ENCODE measurements at regions not wholly inside any gene's neighbourhood (a gene's known extent, or its start where the extent isn't known, plus 50 kb on each side); places are given as distances from the start of the nearest gene placed in this dataset.
"Not testable (repeated sequence)": the region's sequence is repeated elsewhere in the genome, so short reads cannot be mapped to it uniquely, and the experiment has no call there.

GRCh38 chr2:77721593-77721992 is 199.4 kb upstream of the LRRTM4 start:
- H3K9ac ChIP-seq (ENCODE audit: low read depth, low read length, poor library complexity, severe bottlenecking), result no peak overlapping the region
- 0 out of 2 replicates have a peak, but pooled peaks cover 4% of the 10 kb centered on the region for H3K9me2 ChIP-seq (replicated peaks; ENCODE audit: low read depth, low read length)
- H3F3A ChIP-seq (ENCODE audit: low read depth), result no peaks in the 10 kb centered on the region
- H3K79me2 ChIP-seq (ENCODE audit: insufficient read depth, low read length), result no peaks in the 10 kb centered on the region
- TF ChIP-seq EZH2phosphoT487 (IDR thresholded peaks at IDR 0.05; ENCODE audit: borderline replicate concordance) (no peak), CTCF (conservative IDR thresholded peaks at IDR 0.05; ENCODE audit: low read length) (no peak)
- H3K4me2 ChIP-seq (ENCODE audit: low read depth, low read length, poor library complexity, severe bottlenecking), result no peak overlapping the region
- H3K9me3 ChIP-seq (ENCODE audit: insufficient read depth, low read depth, low read length), result no peaks in the 10 kb centered on the region
- no peaks in the 10 kb centered on the region for H3K4me1 ChIP-seq (ENCODE audit: insufficient read depth, low read length, poor library complexity, severe bottlenecking)
- H3K4me3 ChIP-seq (ENCODE audit: low read length, poor library complexity, severe bottlenecking), result no peak overlapping the region
- no peaks in the 10 kb centered on the region for H4K20me1 ChIP-seq (ENCODE audit: insufficient read depth, low read length, poor library complexity, severe bottlenecking)
- no peaks in the 10 kb centered on the region for H3K27me3 ChIP-seq (ENCODE audit: insufficient read depth, low read length, poor library complexity, severe bottlenecking)
- H3K36me3 ChIP-seq (ENCODE audit: insufficient read depth, low read length), result no peaks in the 10 kb centered on the region
- H2AFZ ChIP-seq (ENCODE audit: low read length), result no peak overlapping the region

GRCh38 chr2:77725045-77725444 is 202.9 kb upstream of the LRRTM4 start:
- H3K9me3 ChIP-seq (ENCODE audit: insufficient read depth, low read depth, low read length), result 0 out of 2 replicates have a peak, but pooled peaks cover 2% of the 10 kb centered on the region
- H3K79me2 ChIP-seq (ENCODE audit: insufficient read depth, low read length), result no peaks in the 10 kb centered on the region
- no peaks in the 10 kb centered on the region for H3K27me3 ChIP-seq (ENCODE audit: insufficient read depth, low read length, poor library complexity, severe bottlenecking)
- no peaks in the 10 kb centered on the region for H3F3A ChIP-seq (ENCODE audit: low read depth)
- no peak overlapping the region for H2AFZ ChIP-seq (ENCODE audit: low read length)
- TF ChIP-seq CTCF (conservative IDR thresholded peaks at IDR 0.05; ENCODE audit: low read length) (no peak), EZH2phosphoT487 (IDR thresholded peaks at IDR 0.05; ENCODE audit: borderline replicate concordance) (no peak)
- 0 out of 2 replicates have a peak, but pooled peaks cover 4% of the 10 kb centered on the region for H3K9me2 ChIP-seq (replicated peaks; ENCODE audit: low read depth, low read length)
- H4K20me1 ChIP-seq (ENCODE audit: insufficient read depth, low read length, poor library complexity, severe bottlenecking), result no peaks in the 10 kb centered on the region
- H3K36me3 ChIP-seq (ENCODE audit: insufficient read depth, low read length), result no peaks in the 10 kb centered on the region
- no peak overlapping the region for H3K4me3 ChIP-seq (ENCODE audit: low read length, poor library complexity, severe bottlenecking)
- H3K9ac ChIP-seq (ENCODE audit: low read depth, low read length, poor library complexity, severe bottlenecking), result no peak overlapping the region
- no peak overlapping the region for H3K4me2 ChIP-seq (ENCODE audit: low read depth, low read length, poor library complexity, severe bottlenecking)
- no peaks in the 10 kb centered on the region for H3K4me1 ChIP-seq (ENCODE audit: insufficient read depth, low read length, poor library complexity, severe bottlenecking)

GRCh38 chr2:77734662-77735340 is 212.6 kb upstream of the LRRTM4 start:
- H3K9ac ChIP-seq (ENCODE audit: low read depth, low read length, poor library complexity, severe bottlenecking); H3K4me3 ChIP-seq (ENCODE audit: low read length, poor library complexity, severe bottlenecking); H3F3A ChIP-seq (ENCODE audit: low read depth); H3K27me3 ChIP-seq (ENCODE audit: insufficient read depth, low read length, poor library complexity, severe bottlenecking); H3K4me2 ChIP-seq (ENCODE audit: low read depth, low read length, poor library complexity, severe bottlenecking); H3K9me2 ChIP-seq (replicated peaks; ENCODE audit: low read depth, low read length); H3K4me1 ChIP-seq (ENCODE audit: insufficient read depth, low read length, poor library complexity, severe bottlenecking); H3K9me3 ChIP-seq (ENCODE audit: insufficient read depth, low read depth, low read length); H3K36me3 ChIP-seq (ENCODE audit: insufficient read depth, low read length); H4K20me1 ChIP-seq (ENCODE audit: insufficient read depth, low read length, poor library complexity, severe bottlenecking); H2AFZ ChIP-seq (ENCODE audit: low read length); H3K79me2 ChIP-seq (ENCODE audit: insufficient read depth, low read length): not testable (repeated sequence)

- H3K9me2 ChIP-seq (replicated peaks; ENCODE audit: low read depth, low read length), result no peaks in the 10 kb centered on the region
- TF ChIP-seq CTCF (conservative IDR thresholded peaks at IDR 0.05; ENCODE audit: low read length) (no peak), EZH2phosphoT487 (IDR thresholded peaks at IDR 0.05; ENCODE audit: borderline replicate concordance) (no peak)
- no peaks in the 10 kb centered on the region for H3K79me2 ChIP-seq (ENCODE audit: insufficient read depth, low read length)
- H3K9ac ChIP-seq (ENCODE audit: low read depth, low read length, poor library complexity, severe bottlenecking), result no peak overlapping the region
- H3K9me3 ChIP-seq (ENCODE audit: insufficient read depth, low read depth, low read length), result no peaks in the 10 kb centered on the region
- H3K4me3 ChIP-seq (ENCODE audit: low read length, poor library complexity, severe bottlenecking), result no peak overlapping the region
- no peaks in the 10 kb centered on the region for H4K20me1 ChIP-seq (ENCODE audit: insufficient read depth, low read length, poor library complexity, severe bottlenecking)
- no peak overlapping the region for H2AFZ ChIP-seq (ENCODE audit: low read length)
- H3K36me3 ChIP-seq (ENCODE audit: insufficient read depth, low read length), result no peaks in the 10 kb centered on the region
- no peak overlapping the region for H3K4me2 ChIP-seq (ENCODE audit: low read depth, low read length, poor library complexity, severe bottlenecking)
- no peaks in the 10 kb centered on the region for H3K27me3 ChIP-seq (ENCODE audit: insufficient read depth, low read length, poor library complexity, severe bottlenecking)
- no peaks in the 10 kb centered on the region for H3K4me1 ChIP-seq (ENCODE audit: insufficient read depth, low read length, poor library complexity, severe bottlenecking)
- H3F3A ChIP-seq (ENCODE audit: low read depth), result no peaks in the 10 kb centered on the region
Measured at GRCh38 chr2:77737236-77737635, 215.1 kb upstream of the LRRTM4 start.

Data from Loucy (cell line).